ENCODE measurements at regions not wholly inside any gene's neighbourhood (a gene's known extent, or its start where the extent isn't known, plus 50 kb on each side); places are given as distances from the start of the nearest gene placed in this dataset.
"Not testable (repeated sequence)": the region's sequence is repeated elsewhere in the genome, so short reads cannot be mapped to it uniquely, and the experiment has no call there.

- DNase-seq = not testable (repeated sequence)
Measured at GRCh38 chr2:89326455-89326854, 635.0 kb downstream of the RPIA start.

- DNase-seq = not testable (repeated sequence)
Measured at GRCh38 chr2:89328790-89329189, 637.3 kb downstream of the RPIA start.
